SJSA1 (cell line): ENCODE measurements at regions not wholly inside any gene's neighbourhood (a gene's known extent, or its start where the extent isn't known, plus 50 kb on each side); places are given as distances from the start of the nearest gene placed in this dataset.

Experiments
- DNase-seq, 2 experiments: peaks; one replicate each; pipeline ENCODE4 v3.0.0-alpha.2; 2015 to 2020; ENCODE audit warnings: low spot score in 2 of 2, low read depth in 1 of 2
- H3K27ac ChIP-seq: fragments of 250-450 bp; sonication (Bioruptor Pico); 2 replicates; pipeline ENCODE4 v1.5.1; 2020; ENCODE audit warnings: mild to moderate bottlenecking, moderate library complexity
- H3K27me3 ChIP-seq: fragments of 250-450 bp; sonication (Bioruptor Pico); replicated peaks from 2 replicates; pipeline ENCODE4 v1.5.1; 2020; ENCODE audit warnings: mild to moderate bottlenecking, moderate library complexity
- H3K36me3 ChIP-seq: fragments of 250-450 bp; sonication (Bioruptor Pico); 2 replicates; pipeline ENCODE4 v1.5.1; 2020; ENCODE audit warnings: mild to moderate bottlenecking
- H3K4me1 ChIP-seq: fragments of 250-450 bp; sonication (Bioruptor Pico); replicated peaks from 2 replicates; pipeline ENCODE4 v1.6.1; 2021; ENCODE audit warnings: mild to moderate bottlenecking
- H3K4me3 ChIP-seq: fragments of 250-450 bp; sonication (Bioruptor Pico); 2 replicates; pipeline ENCODE4 v1.5.1; 2020; ENCODE audit warnings: mild to moderate bottlenecking
- H3K9me3 ChIP-seq: fragments of 250-450 bp; sonication (Bioruptor Pico); replicated peaks from 2 replicates; pipeline ENCODE4 v1.5.1; 2020; ENCODE audit warnings: mild to moderate bottlenecking

GRCh38 chr10:3620818-3621217 lies 164.2 kb downstream of the KLF6 start:
- no peaks in the 10 kb centered on the region for H3K36me3 ChIP-seq
- no peak overlapping the region for H3K27ac ChIP-seq
- H3K9me3 ChIP-seq: no peaks in the 10 kb centered on the region
- peaks cover 30% of the 10 kb centered on the region for H3K4me1 ChIP-seq
- H3K4me3 ChIP-seq: no peak overlapping the region
- DNase-seq: no peak
- H3K27me3 ChIP-seq: no peaks in the 10 kb centered on the region

- Histone ChIP-seq H3K4me3 (no peak overlapping the region), H3K4me1 (peaks cover 15% of the 10 kb centered on the region), H3K36me3 (no peaks in the 10 kb centered on the region), H3K27me3 (no peaks in the 10 kb centered on the region), H3K9me3 (no peaks in the 10 kb centered on the region), H3K27ac (no peak overlapping the region)
- no peak for DNase-seq
Measured at GRCh38 chr10:3619241-3619640, 165.8 kb downstream of the KLF6 start.

GRCh38 chr10:3616880-3617279 lies 168.1 kb downstream of the KLF6 start:
- Histone ChIP-seq H3K4me3 (no peak overlapping the region), H3K27ac (no peak overlapping the region), H3K9me3 (no peaks in the 10 kb centered on the region), H3K36me3 (no peaks in the 10 kb centered on the region), H3K27me3 (no peaks in the 10 kb centered on the region), H3K4me1 (no peaks in the 10 kb centered on the region; the same call in 1 of the 2 replicates)
- DNase-seq: no peak

GRCh38 chr10:3613318-3613717 lies 171.7 kb downstream of the KLF6 start:
- Histone ChIP-seq H3K4me1 (no peaks in the 10 kb centered on the region), H3K9me3 (no peaks in the 10 kb centered on the region), H3K4me3 (no peak overlapping the region), H3K27ac (no peak overlapping the region), H3K36me3 (no peaks in the 10 kb centered on the region), H3K27me3 (no peaks in the 10 kb centered on the region)
- no peak for DNase-seq

GRCh38 chr10:3612183-3613001 lies 172.6 kb downstream of the KLF6 start:
- H3K27me3 ChIP-seq: no peaks in the 10 kb centered on the region
- H3K9me3 ChIP-seq: no peaks in the 10 kb centered on the region
- no peak for DNase-seq
- H3K4me1 ChIP-seq: no peaks in the 10 kb centered on the region
- H3K36me3 ChIP-seq: no peaks in the 10 kb centered on the region
- no peak overlapping the region for H3K27ac ChIP-seq
- H3K4me3 ChIP-seq: no peak overlapping the region

GRCh38 chr10:3606309-3606708 lies 178.7 kb downstream of the KLF6 start:
- Histone ChIP-seq H3K4me1 (no peaks in the 10 kb centered on the region), H3K27ac (no peak overlapping the region), H3K27me3 (no peaks in the 10 kb centered on the region), H3K9me3 (no peaks in the 10 kb centered on the region), H3K4me3 (no peak overlapping the region), H3K36me3 (no peaks in the 10 kb centered on the region)
- no peak for DNase-seq

- Histone ChIP-seq H3K4me1 (no peaks in the 10 kb centered on the region), H3K36me3 (no peaks in the 10 kb centered on the region), H3K9me3 (no peaks in the 10 kb centered on the region), H3K27me3 (no peaks in the 10 kb centered on the region), H3K4me3 (no peak overlapping the region), H3K27ac (no peak overlapping the region)
- DNase-seq: no peak
Measured at GRCh38 chr10:3605882-3606281, 179.1 kb downstream of the KLF6 start.

- Histone ChIP-seq H3K36me3 (no peaks in the 10 kb centered on the region), H3K27ac (no peak overlapping the region), H3K9me3 (no peaks in the 10 kb centered on the region), H3K27me3 (no peaks in the 10 kb centered on the region), H3K4me1 (no peaks in the 10 kb centered on the region), H3K4me3 (no peak overlapping the region)
- no peak for DNase-seq
Measured at GRCh38 chr10:3595736-3596135, 189.3 kb downstream of the KLF6 start.

GRCh38 chr10:3593611-3594010 lies 191.4 kb downstream of the KLF6 start:
- H3K36me3 ChIP-seq: no peaks in the 10 kb centered on the region
- no peak overlapping the region for H3K4me3 ChIP-seq
- no peaks in the 10 kb centered on the region for H3K9me3 ChIP-seq
- no peaks in the 10 kb centered on the region for H3K4me1 ChIP-seq
- H3K27ac ChIP-seq: no peak overlapping the region
- H3K27me3 ChIP-seq: no peaks in the 10 kb centered on the region
- no peak for DNase-seq

- no peak for DNase-seq
- no peaks in the 10 kb centered on the region for H3K4me1 ChIP-seq
- H3K36me3 ChIP-seq: no peaks in the 10 kb centered on the region
- no peak overlapping the region for H3K27ac ChIP-seq
- no peaks in the 10 kb centered on the region for H3K9me3 ChIP-seq
- no peaks in the 10 kb centered on the region for H3K27me3 ChIP-seq
- no peak overlapping the region for H3K4me3 ChIP-seq
Measured at GRCh38 chr10:3592424-3592823, 192.6 kb downstream of the KLF6 start.

GRCh38 chr10:3588816-3589215 lies 196.2 kb downstream of the KLF6 start:
- Histone ChIP-seq H3K27me3 (no peaks in the 10 kb centered on the region), H3K4me1 (no peaks in the 10 kb centered on the region), H3K36me3 (no peaks in the 10 kb centered on the region), H3K9me3 (no peaks in the 10 kb centered on the region), H3K27ac (no peak overlapping the region), H3K4me3 (no peak overlapping the region)
- DNase-seq: no peak

GRCh38 chr10:3588346-3588745 lies 196.7 kb downstream of the KLF6 start:
- Histone ChIP-seq H3K4me1 (no peaks in the 10 kb centered on the region), H3K27ac (no peak overlapping the region), H3K36me3 (no peaks in the 10 kb centered on the region)

GRCh38 chr10:3584926-3585784 lies 199.9 kb downstream of the KLF6 start:
- Histone ChIP-seq H3K27me3 (no peaks in the 10 kb centered on the region), H3K27ac (no peak overlapping the region), H3K4me3 (no peak overlapping the region), H3K4me1 (no peaks in the 10 kb centered on the region), H3K9me3 (no peaks in the 10 kb centered on the region), H3K36me3 (no peaks in the 10 kb centered on the region)
- DNase-seq: no peak

More at GRCh38 chr10:3588346-3588745, 196.7 kb downstream of the KLF6 start:
- Histone ChIP-seq H3K27me3 (no peaks in the 10 kb centered on the region), H3K9me3 (no peaks in the 10 kb centered on the region), H3K4me3 (no peak overlapping the region)
- DNase-seq: no peak

GRCh38 chr10:3580565-3580964 lies 204.4 kb downstream of the KLF6 start:
- no peaks in the 10 kb centered on the region for H3K4me1 ChIP-seq
- no peak for DNase-seq
- H3K27me3 ChIP-seq: no peaks in the 10 kb centered on the region
- no peak overlapping the region for H3K4me3 ChIP-seq
- H3K9me3 ChIP-seq: no peaks in the 10 kb centered on the region
- H3K27ac ChIP-seq: no peak overlapping the region
- no peaks in the 10 kb centered on the region for H3K36me3 ChIP-seq
